Kidney epithelial cell (primary cell): ENCODE measurements at regions not wholly inside any gene's neighbourhood (a gene's known extent, or its start where the extent isn't known, plus 50 kb on each side); places are given as distances from the start of the nearest gene placed in this dataset.
A peak's percentile ranks its signal among the peaks of the same experiment; 100 is the strongest.

Experiments
- DNase-seq: peaks from one replicate; pipeline ENCODE4 v3.0.0-alpha.2; 2010; ENCODE audit warnings: low read depth
- H3K27me3 ChIP-seq: 2 replicates; pipeline ENCODE4 v1.6.0; 2011; ENCODE audit warnings: low read length; ENCODE audit not compliant: control insufficient read depth, insufficient read depth
- H3K36me3 ChIP-seq: 2 replicates; pipeline ENCODE4 v1.5.1; 2011; ENCODE audit warnings: low read length; ENCODE audit not compliant: control insufficient read depth, insufficient read depth
- H3K4me3 ChIP-seq: 2 replicates; pipeline ENCODE4 v1.5.1; 2011; ENCODE audit warnings: low read depth, mild to moderate bottlenecking, control low read depth, low read length
- TF ChIP-seq, protein P1 (sequence below): IDR thresholded peaks from 2 replicates; pipeline ENCODE4 v1.5.1; 2011; ENCODE audit warnings: mild to moderate bottlenecking, moderate library complexity, low read length, control low read depth, inconsistent platforms; ENCODE audit not compliant: insufficient read depth, poor library complexity, severe bottlenecking

DNA sequence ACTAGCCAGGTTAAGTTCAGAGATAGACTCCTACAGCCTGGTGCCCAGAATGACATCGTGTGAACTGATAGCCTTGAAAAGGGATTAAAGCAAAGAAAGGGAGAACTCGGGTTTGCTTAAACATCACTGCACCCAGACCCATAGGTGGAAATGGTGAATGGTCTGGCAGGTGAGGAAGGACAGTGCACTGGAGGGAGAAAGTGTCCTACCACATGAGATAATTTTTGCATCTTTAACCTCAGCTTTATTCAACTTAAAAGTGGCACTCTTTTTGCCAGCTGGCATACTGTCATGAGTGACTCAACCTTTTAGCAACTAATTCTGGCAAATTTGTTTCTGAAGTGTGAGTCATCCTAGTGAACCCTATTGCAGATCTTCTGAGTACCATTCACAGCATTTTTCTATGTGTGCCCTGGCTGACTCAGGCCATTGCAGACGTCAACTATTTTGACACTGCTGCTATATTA is 53.0 kb upstream of the DAPP1 start:
- no peaks in the 10 kb centered on the region for H3K27me3 ChIP-seq
- no peaks in the 10 kb centered on the region for H3K36me3 ChIP-seq
- DNase-seq = peak; percentile 89
- no peak overlapping the region for H3K4me3 ChIP-seq
- TF ChIP-seq, protein P1, sequence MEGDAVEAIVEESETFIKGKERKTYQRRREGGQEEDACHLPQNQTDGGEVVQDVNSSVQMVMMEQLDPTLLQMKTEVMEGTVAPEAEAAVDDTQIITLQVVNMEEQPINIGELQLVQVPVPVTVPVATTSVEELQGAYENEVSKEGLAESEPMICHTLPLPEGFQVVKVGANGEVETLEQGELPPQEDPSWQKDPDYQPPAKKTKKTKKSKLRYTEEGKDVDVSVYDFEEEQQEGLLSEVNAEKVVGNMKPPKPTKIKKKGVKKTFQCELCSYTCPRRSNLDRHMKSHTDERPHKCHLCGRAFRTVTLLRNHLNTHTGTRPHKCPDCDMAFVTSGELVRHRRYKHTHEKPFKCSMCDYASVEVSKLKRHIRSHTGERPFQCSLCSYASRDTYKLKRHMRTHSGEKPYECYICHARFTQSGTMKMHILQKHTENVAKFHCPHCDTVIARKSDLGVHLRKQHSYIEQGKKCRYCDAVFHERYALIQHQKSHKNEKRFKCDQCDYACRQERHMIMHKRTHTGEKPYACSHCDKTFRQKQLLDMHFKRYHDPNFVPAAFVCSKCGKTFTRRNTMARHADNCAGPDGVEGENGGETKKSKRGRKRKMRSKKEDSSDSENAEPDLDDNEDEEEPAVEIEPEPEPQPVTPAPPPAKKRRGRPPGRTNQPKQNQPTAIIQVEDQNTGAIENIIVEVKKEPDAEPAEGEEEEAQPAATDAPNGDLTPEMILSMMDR = no peak

DNA sequence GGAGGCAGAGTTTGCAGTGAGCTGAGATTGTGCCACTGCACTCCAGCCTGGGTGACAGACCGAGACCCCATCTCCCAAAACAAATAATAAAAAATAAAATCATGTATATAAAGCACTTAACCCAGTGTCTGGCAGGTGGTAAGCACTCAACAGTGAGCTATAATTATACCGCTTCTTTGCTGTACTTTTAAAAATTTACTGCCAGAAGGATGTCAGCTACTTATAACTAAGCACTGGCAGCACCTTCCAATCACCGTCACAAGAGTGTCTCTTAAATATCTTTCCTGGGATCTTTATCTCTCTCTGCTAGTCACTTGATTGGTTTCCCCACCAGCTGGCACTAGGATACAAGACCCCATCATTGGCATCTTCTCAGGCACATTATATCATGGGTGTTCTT is 53.9 kb upstream of the DAPP1 start:
- Histone ChIP-seq H3K36me3 (no peaks in the 10 kb centered on the region), H3K27me3 (no peaks in the 10 kb centered on the region), H3K4me3 (no peak overlapping the region)
- DNase-seq = no peak
- TF ChIP-seq, protein P1 = no peak

DNA sequence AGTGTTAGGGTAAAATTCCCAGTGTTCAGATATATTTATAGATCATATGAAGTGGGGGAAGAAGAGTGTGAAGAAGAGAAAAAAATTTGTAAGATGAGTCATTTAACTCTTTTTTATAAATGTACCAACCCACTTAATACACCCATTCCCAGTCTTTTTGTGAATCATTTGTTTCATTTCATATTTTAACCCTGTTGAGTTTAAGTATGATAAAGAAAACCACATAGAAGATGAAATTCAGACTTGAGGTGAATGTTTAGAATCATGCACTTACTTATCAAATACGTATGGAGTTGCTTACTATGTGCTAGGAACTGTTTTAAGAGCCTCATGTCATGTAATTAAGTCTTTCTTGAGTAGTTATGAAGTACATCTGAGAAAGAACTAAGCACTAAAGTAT is 56.6 kb upstream of the DAPP1 start:
- no peaks in the 10 kb centered on the region for H3K27me3 ChIP-seq
- TF ChIP-seq, protein P1 = no peak
- no peak overlapping the region for H3K4me3 ChIP-seq
- no peak for DNase-seq
- no peaks in the 10 kb centered on the region for H3K36me3 ChIP-seq

GRCh38 chr4:99759346-99759984 is 57.2 kb upstream of the DAPP1 start:
- Histone ChIP-seq H3K27me3 (no peaks in the 10 kb centered on the region), H3K4me3 (no peak overlapping the region), H3K36me3 (no peaks in the 10 kb centered on the region)
- TF ChIP-seq, protein P1 = no peak
- DNase-seq = no peak

- no peaks in the 10 kb centered on the region for H3K27me3 ChIP-seq
- H3K4me3 ChIP-seq = no peak overlapping the region
- no peaks in the 10 kb centered on the region for H3K36me3 ChIP-seq
- no peak for DNase-seq
- TF ChIP-seq, protein P1 = no peak
These were observed 61.2 kb upstream of the DAPP1 start for GRCh38 chr4:99755223-99755944.
